ENCODE measurements at regions not wholly inside any gene's neighbourhood (a gene's known extent, or its start where the extent isn't known, plus 50 kb on each side); places are given as distances from the start of the nearest gene placed in this dataset.
"Not testable (repeated sequence)": the region's sequence is repeated elsewhere in the genome, so short reads cannot be mapped to it uniquely, and the experiment has no call there.

- H3K56ac ChIP-seq (replicated peaks; ENCODE audit: insufficient read length, low read depth, low read length); DNase-seq (ENCODE audit: low read depth in 1 of 2, low spot score in 2 of 2); H2AK5ac ChIP-seq (ENCODE audit: low read depth, low read length); H3K27ac ChIP-seq (ENCODE audit: low read depth, low read length); H3K4ac ChIP-seq (replicated peaks; ENCODE audit: insufficient read length, low read depth, low read length); H2AFZ ChIP-seq (ENCODE audit: low read length); H3K27me3 ChIP-seq (replicated peaks in 1 of 4; ENCODE audit: control insufficient read depth in 3 of 4, extremely low read depth in 1 of 4, insufficient read depth in 3 of 4, low read length in 3 of 4); H4K20me1 ChIP-seq (replicated peaks in 1 of 2; ENCODE audit: control insufficient read depth in 1 of 2, insufficient read depth in 2 of 2, low read length in 2 of 2); H2BK15ac ChIP-seq (ENCODE audit: low read length); H2BK20ac ChIP-seq (ENCODE audit: low read length); H4K8ac ChIP-seq (ENCODE audit: extremely low read depth, insufficient read depth, low read length); FAIRE-seq; POLR2A ChIA-PET (ENCODE audit: partially characterized antibody); H2BK120ac ChIP-seq (replicated peaks; ENCODE audit: low read depth, low read length); H3K18ac ChIP-seq (ENCODE audit: extremely low read depth, low read length); H2BK5ac ChIP-seq (ENCODE audit: low read depth, low read length); H3K9me3 ChIP-seq (ENCODE audit: insufficient read depth in 2 of 2, low read depth in 1 of 2, low read length in 1 of 2); H3K14ac ChIP-seq (ENCODE audit: insufficient read length); H3K4me3 ChIP-seq (ENCODE audit: extremely low read depth in 1 of 4, insufficient read depth in 2 of 4, low read depth in 3 of 4, low read length in 4 of 4); H2BK12ac ChIP-seq (ENCODE audit: low read depth, low read length); H3K23me2 ChIP-seq (ENCODE audit: low read depth, low read length); H3K4me2 ChIP-seq (ENCODE audit: insufficient read depth in 1 of 2, low read depth in 2 of 2, low read length in 2 of 2); H3K23ac ChIP-seq (ENCODE audit: insufficient read length); H3K4me1 ChIP-seq (replicated peaks in 1 of 4; ENCODE audit: control insufficient read depth in 3 of 4, insufficient read depth in 4 of 4, low read length in 3 of 4); H3K36me3 ChIP-seq (ENCODE audit: control insufficient read depth in 2 of 4, insufficient read depth in 4 of 4, low read length in 3 of 4); H4K5ac ChIP-seq (ENCODE audit: insufficient read length, low read depth, low read length); H3K79me1 ChIP-seq (ENCODE audit: low read depth, low read length); H3K79me2 ChIP-seq (ENCODE audit: control insufficient read depth in 1 of 2, insufficient read depth in 2 of 2, low read length in 2 of 2); H3K9ac ChIP-seq (replicated peaks in 1 of 4; ENCODE audit: extremely low read depth in 1 of 4, low read depth in 3 of 4, low read length in 3 of 4); H4K91ac ChIP-seq (replicated peaks; ENCODE audit: insufficient read length, low read length): not testable (repeated sequence)
- WGBS, 2 experiments (ENCODE audit: extremely low coverage in 1 of 2, insufficient coverage in 1 of 2, insufficient read length in 1 of 2, insufficient replicate concordance in 2 of 2, low coverage in 1 of 2, low lambda C conversion rate in 2 of 2, missing lambda C conversion rate in 1 of 2) = 90% methylated on average over 6 of the region's 6 CpGs; no CpG with 5 or more reads in 1 of the 2 experiments
- CTCF ChIA-PET (ENCODE audit: partially characterized antibody) = interaction anchor here (1.0 kb wide), 1 partner anchor 10 kb away, joined by 3 read pairs; no protein-coding TSS in a partner anchor
Measured at GRCh38 chr1:221969298-221969858, 227.5 kb upstream of the DUSP10 start.

- H2BK120ac ChIP-seq (replicated peaks; ENCODE audit: low read depth, low read length); H3K14ac ChIP-seq (ENCODE audit: insufficient read length); FAIRE-seq; H3K18ac ChIP-seq (ENCODE audit: extremely low read depth, low read length); H2BK12ac ChIP-seq (ENCODE audit: low read depth, low read length); H3K79me2 ChIP-seq (ENCODE audit: control insufficient read depth in 1 of 2, insufficient read depth in 2 of 2, low read length in 2 of 2); H3K4me2 ChIP-seq (ENCODE audit: insufficient read depth in 1 of 2, low read depth in 2 of 2, low read length in 2 of 2); H3K9ac ChIP-seq (replicated peaks in 1 of 4; ENCODE audit: extremely low read depth in 1 of 4, low read depth in 3 of 4, low read length in 3 of 4); H3K4me3 ChIP-seq (ENCODE audit: extremely low read depth in 1 of 4, insufficient read depth in 2 of 4, low read depth in 3 of 4, low read length in 4 of 4); H3K27me3 ChIP-seq (replicated peaks in 1 of 4; ENCODE audit: control insufficient read depth in 3 of 4, extremely low read depth in 1 of 4, insufficient read depth in 3 of 4, low read length in 3 of 4); H3K36me3 ChIP-seq (ENCODE audit: control insufficient read depth in 2 of 4, insufficient read depth in 4 of 4, low read length in 3 of 4); H4K20me1 ChIP-seq (replicated peaks in 1 of 2; ENCODE audit: control insufficient read depth in 1 of 2, insufficient read depth in 2 of 2, low read length in 2 of 2); H4K8ac ChIP-seq (ENCODE audit: extremely low read depth, insufficient read depth, low read length); H2AK5ac ChIP-seq (ENCODE audit: low read depth, low read length); H3K23ac ChIP-seq (ENCODE audit: insufficient read length); H3K27ac ChIP-seq (ENCODE audit: low read depth, low read length); H2BK5ac ChIP-seq (ENCODE audit: low read depth, low read length); CTCF ChIA-PET (ENCODE audit: partially characterized antibody); DNase-seq (ENCODE audit: low read depth in 1 of 2, low spot score in 2 of 2); H3K23me2 ChIP-seq (ENCODE audit: low read depth, low read length); H3K79me1 ChIP-seq (ENCODE audit: low read depth, low read length); H2BK20ac ChIP-seq (ENCODE audit: low read length); H3K4me1 ChIP-seq (replicated peaks in 1 of 4; ENCODE audit: control insufficient read depth in 3 of 4, insufficient read depth in 4 of 4, low read length in 3 of 4); H4K5ac ChIP-seq (ENCODE audit: insufficient read length, low read depth, low read length); H2BK15ac ChIP-seq (ENCODE audit: low read length); H3K56ac ChIP-seq (replicated peaks; ENCODE audit: insufficient read length, low read depth, low read length); H4K91ac ChIP-seq (replicated peaks; ENCODE audit: insufficient read length, low read length); H3K9me3 ChIP-seq (ENCODE audit: insufficient read depth in 2 of 2, low read depth in 1 of 2, low read length in 1 of 2); POLR2A ChIA-PET (ENCODE audit: partially characterized antibody); H3K4ac ChIP-seq (replicated peaks; ENCODE audit: insufficient read length, low read depth, low read length); H2AFZ ChIP-seq (ENCODE audit: low read length): not testable (repeated sequence)
- 82% methylated on average over 6 of the region's 9 CpGs; no CpG with 5 or more reads in 1 of the 2 experiments for WGBS, 2 experiments (ENCODE audit: extremely low coverage in 1 of 2, insufficient coverage in 1 of 2, insufficient read length in 1 of 2, insufficient replicate concordance in 2 of 2, low coverage in 1 of 2, low lambda C conversion rate in 2 of 2, missing lambda C conversion rate in 1 of 2)
Measured at GRCh38 chr1:221967538-221967937, 225.6 kb upstream of the DUSP10 start.

Data from H1 (cell line).